Activated CD8-positive, alpha-beta memory T cell treated with anti-CD3 and anti-CD28 coated beads for 36 hours (primary cell): ENCODE measurements at regions not wholly inside any gene's neighbourhood (a gene's known extent, or its start where the extent isn't known, plus 50 kb on each side); places are given as distances from the start of the nearest gene placed in this dataset.

ENCODE experiments used
- CTCF ChIA-PET: fragments of 350-600 bp; sonication (Branson Sonifier 250); formaldehyde crosslinking; loops from one replicate; lab custom pipeline; 2021; ENCODE audit warnings: antibody characterized with exemption; lab: Charles Lee
- POLR2A ChIA-PET: fragments of 350-600 bp; sonication (Branson Sonifier 250); formaldehyde crosslinking; loops from one replicate; lab custom pipeline; 2021; ENCODE audit warnings: antibody characterized with exemption; lab: Charles Lee

DNA sequence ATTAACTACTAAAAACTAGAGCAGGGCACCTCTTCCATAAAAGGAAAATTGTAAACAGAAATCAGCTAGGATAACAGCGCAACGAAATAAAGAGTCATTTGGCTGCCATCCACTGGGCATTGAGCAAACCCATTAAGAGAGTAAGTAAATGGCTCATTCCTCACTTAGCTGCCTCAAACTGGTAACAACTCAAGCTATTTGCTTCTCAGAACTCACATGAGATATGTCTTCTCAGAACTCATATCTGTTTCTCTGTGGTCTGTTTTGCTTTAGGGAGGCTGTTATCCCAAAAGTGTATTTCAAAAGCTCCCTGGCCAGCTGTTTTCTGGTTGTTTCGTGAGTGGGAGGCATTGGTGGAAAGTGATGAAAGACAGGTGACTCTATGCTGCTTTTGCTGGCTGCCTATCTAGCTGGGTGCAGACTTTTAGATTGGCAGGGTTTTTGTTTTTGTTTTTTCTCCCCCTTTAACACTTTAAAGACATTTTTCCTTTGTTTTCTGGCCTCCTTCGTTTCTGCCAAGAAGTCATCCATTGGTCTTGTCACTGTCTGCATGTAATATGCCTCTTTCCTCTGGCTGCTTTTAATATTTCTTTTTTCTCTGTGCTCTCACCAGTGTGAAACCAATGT, 269.2 kb upstream of the RGS18 start:
- CTCF ChIA-PET = no interaction called here
- POLR2A ChIA-PET = no interaction called here

- CTCF ChIA-PET = no interaction called here
- POLR2A ChIA-PET = no interaction called here
These were observed 268.6 kb upstream of the RGS18 start for GRCh38 chr1:191889623-191890003.

DNA sequence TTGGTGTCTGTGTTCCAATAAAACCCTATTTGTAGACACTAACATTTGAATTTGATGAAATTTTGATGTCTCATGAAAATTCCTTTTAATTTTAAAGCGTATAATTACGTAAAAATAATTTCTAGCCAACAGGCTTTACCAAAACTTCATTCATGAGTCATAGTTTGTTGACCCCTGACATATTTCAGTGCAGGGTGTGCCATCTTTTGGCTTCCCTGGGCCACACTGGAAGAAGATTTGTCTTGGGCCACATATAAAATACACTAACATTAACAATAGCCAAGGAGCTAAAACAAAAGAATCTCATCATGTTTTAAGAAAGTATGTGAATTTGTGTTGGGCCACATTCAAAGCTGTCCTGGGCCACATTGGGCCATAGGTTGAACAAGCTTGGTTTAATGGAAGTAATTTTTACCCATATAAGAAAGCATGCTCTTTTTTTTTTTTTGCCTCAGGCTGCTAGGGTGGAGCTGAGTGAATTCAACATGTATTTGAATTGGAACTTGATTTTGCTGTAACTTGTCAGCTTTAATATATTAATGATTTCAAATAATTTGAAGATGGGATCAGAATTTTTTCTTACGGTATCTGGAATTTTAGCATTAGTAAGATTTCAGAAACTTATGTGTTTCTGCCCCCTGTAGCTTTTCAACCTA, 267.7 kb upstream of the RGS18 start:
- POLR2A ChIA-PET = no interaction called here
- CTCF ChIA-PET = no interaction called here

GRCh38 chr1:191892716-191893115, 265.5 kb upstream of the RGS18 start:
- POLR2A ChIA-PET = no interaction called here
- CTCF ChIA-PET = no interaction called here

- CTCF ChIA-PET = no interaction called here
- POLR2A ChIA-PET = no interaction called here
These were observed 263.2 kb upstream of the RGS18 start for GRCh38 chr1:191895049-191895448.

DNA sequence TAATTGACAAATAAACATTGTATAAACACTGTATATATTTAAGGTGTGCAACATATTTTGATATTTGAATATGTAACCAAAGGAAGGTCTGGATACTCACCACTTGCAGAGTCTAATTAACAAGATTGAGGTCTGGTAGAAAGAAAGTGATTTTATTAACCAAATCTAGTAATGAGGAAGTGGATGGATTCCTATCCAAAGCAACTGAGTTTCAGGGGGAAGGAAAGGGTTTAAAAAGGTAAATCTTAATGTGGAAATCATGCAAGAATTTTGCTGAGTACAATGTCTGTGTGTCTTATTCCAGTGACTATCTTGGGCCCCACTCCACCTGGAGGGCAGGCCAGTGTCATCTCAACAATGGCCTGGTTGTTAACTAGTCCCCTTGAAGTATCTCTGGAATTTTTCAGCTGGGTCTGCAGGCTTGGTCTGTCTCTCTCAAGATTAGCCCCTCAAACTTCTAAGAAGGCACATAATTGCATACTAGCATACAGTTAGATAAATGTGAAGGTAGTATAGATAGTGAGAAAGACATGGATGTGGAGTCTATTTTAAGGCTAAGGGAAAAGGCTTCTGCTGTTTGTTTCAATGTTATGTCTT, 262.7 kb upstream of the RGS18 start:
- CTCF ChIA-PET = no interaction called here
- POLR2A ChIA-PET = no interaction called here

DNA sequence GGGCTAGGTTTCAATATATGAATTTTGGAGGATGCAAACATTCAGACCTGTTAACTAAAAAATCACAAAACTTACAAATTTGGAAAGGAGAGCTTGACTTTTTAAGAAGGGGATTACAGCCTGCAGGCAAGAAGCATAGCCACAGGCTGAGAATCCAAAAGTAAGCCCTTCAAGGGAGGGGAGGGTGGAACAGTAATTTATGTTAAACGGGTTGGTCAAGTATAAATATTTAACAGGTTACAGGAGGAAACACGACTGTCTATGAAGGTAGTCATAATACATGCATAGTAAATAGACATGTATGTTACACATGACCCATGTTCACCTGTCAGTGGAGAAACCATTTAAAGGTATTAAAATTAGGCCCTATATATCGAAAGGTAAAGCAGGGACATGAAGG, 261.1 kb upstream of the RGS18 start:
- ChIA-PET CTCF (no interaction called here), POLR2A (no interaction called here)

DNA sequence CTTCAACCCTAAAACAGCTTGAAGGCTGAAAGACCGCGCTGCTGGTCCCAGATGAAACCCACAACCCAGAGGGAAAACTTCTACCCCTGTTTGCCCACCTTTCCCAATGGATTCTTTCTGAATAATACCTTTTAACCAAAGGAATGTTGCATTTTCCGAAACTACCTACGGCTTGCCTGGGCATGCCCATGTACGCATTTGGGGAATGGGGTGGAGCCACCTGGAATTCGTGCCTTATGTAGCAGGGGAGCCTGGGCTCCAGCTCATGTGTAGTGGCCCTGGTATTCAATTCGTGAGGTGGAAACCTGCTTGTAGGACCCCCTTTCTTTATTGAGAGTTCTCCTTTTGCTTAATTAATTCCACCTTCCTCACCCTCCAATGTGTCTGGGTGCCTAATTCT, 256.6 kb upstream of the RGS18 start:
- ChIA-PET CTCF (no interaction called here), POLR2A (no interaction called here)

GRCh38 chr1:191904991-191905390, 253.3 kb upstream of the RGS18 start:
- POLR2A ChIA-PET = no interaction called here
- CTCF ChIA-PET = no interaction called here

GRCh38 chr1:191905781-191906180, 252.5 kb upstream of the RGS18 start:
- ChIA-PET POLR2A (no interaction called here), CTCF (no interaction called here)

DNA sequence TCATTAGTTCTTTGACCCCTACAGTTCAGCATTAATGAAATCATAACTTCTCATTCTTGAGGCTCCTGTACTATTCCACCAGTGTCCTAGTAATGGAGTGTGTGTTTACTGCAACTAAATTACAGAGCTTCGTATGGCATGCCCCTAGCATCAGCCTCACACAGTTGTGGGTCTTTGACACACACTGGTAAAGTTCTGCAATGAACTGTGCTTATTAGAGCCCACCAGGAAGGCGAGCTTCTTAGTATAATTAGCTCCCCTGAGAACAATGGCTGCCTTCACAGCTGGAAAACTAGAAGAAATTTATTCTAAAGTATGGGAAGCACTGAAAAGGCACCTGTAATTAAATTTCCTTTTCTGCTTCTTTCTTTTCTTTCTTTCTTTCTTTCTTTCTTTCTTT, 251.1 kb upstream of the RGS18 start:
- ChIA-PET CTCF (no interaction called here), POLR2A (no interaction called here)

GRCh38 chr1:191910245-191910644, 248.0 kb upstream of the RGS18 start:
- CTCF ChIA-PET = no interaction called here
- POLR2A ChIA-PET = no interaction called here

- ChIA-PET CTCF (no interaction called here), POLR2A (no interaction called here)
These were observed 245.7 kb upstream of the RGS18 start for GRCh38 chr1:191912517-191912916.

DNA sequence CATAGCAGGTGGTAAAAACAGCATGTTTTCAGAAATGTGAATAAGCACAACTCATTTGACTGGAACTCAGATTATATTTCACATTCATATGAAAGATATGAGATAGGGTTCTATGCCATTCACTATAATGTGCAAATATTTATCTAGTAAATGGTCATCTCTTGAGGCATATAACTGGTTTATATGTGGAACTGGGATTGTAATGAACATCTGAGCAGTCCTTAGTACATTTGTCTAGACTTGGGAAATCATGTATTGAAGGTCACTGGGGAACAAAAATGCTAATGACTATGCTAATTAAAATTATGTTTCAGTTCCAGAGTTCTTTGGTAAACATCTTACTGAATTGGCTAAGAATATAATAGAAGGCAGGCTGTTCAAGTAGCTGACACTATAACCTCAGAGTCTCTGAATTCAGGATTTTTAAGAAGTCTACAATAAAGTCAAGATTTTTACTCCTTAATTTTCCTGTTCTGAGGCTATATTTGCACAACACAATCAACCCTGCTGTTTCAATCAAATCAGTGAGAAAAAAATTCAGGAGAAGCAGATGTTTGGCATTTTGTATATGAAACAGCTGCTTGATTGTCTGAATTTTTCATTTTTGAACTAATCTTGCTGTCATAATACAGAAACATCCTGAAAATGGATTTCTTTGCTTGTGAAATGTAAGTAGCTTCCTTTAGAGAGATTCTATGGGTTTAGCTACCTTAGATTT, 244.8 kb upstream of the RGS18 start:
- POLR2A ChIA-PET = no interaction called here
- CTCF ChIA-PET = no interaction called here

- ChIA-PET POLR2A (no interaction called here), CTCF (no interaction called here)
These were observed 228.9 kb upstream of the RGS18 start for GRCh38 chr1:191929383-191929782.

GRCh38 chr1:191943684-191944083, 214.6 kb upstream of the RGS18 start:
- ChIA-PET CTCF (no interaction called here), POLR2A (no interaction called here)

GRCh38 chr1:191953526-191953925, 204.7 kb upstream of the RGS18 start:
- CTCF ChIA-PET = no interaction called here
- POLR2A ChIA-PET = no interaction called here

GRCh38 chr1:191959856-191960255, 198.4 kb upstream of the RGS18 start:
- POLR2A ChIA-PET = no interaction called here

GRCh38 chr1:191963286-191963685, 195.0 kb upstream of the RGS18 start:
- ChIA-PET POLR2A (no interaction called here), CTCF (no interaction called here)

More at GRCh38 chr1:191959856-191960255, 198.4 kb upstream of the RGS18 start:
- CTCF ChIA-PET = no interaction called here

DNA sequence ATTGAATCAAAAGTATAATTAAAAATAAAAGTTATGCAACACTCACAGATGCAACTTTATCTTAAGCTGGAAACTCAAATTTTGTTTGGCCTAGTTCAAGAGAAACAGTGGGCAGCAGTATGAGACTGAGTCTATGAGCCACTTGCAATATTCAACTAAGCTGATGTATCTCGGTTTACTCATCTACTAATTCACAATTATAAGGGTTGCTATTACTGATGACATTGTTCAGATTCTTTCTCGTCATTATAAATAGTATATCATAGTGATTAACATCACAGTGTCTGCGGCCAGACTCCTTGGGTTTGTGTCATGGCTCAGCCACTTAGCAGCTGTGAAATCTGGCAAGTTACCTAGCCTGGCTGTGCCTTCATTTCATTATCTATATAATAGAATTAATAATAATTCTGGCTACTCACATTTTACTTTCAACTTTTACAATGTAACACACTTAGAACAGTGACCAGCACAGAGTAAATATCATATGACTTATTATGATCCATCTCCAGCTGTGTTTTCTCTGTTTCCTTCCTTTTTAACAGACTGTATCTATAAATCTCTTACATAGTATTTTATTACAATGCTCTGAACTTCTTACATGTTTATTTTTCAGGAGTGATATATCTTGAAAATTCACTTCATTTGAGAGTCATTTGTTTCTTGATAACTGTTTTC, 194.3 kb upstream of the RGS18 start:
- CTCF ChIA-PET = no interaction called here
- POLR2A ChIA-PET = no interaction called here
